Esophagus (tissue), 2 donors: ENCODE measurements at regions not wholly inside any gene's neighbourhood (a gene's known extent, or its start where the extent isn't known, plus 50 kb on each side); places are given as distances from the start of the nearest gene placed in this dataset.

Experiments
- H3K27ac ChIP-seq, 2 donors: one replicate each; pipeline ENCODE4 v1.5.1; 2013; ENCODE audit warnings: low read depth in 2 of 2, mild to moderate bottlenecking in 2 of 2, inconsistent platforms in 1 of 2, low read length in 1 of 2, moderate library complexity in 1 of 2
- H3K27me3 ChIP-seq, 2 donors: one replicate each; pipeline ENCODE4 v1.6.1; 2013; ENCODE audit warnings: low read length in 2 of 2, control low read depth in 1 of 2, mild to moderate bottlenecking in 1 of 2; ENCODE audit not compliant: insufficient read depth in 2 of 2, control insufficient read depth in 1 of 2
- H3K36me3 ChIP-seq, 2 donors: one replicate each; pipeline ENCODE4 v1.6.1; 2013; ENCODE audit warnings: low read length in 1 of 2; ENCODE audit not compliant: control insufficient read depth in 2 of 2, insufficient read depth in 2 of 2
- H3K4me1 ChIP-seq, 2 donors: one replicate each; pipeline ENCODE4 v1.6.1; 2013; ENCODE audit warnings: low read length in 1 of 2; ENCODE audit not compliant: control insufficient read depth in 2 of 2, insufficient read depth in 2 of 2
- H3K4me3 ChIP-seq, 2 donors: one replicate each; pipeline ENCODE4 v1.5.1; 2013; ENCODE audit warnings: low read length in 2 of 2, mild to moderate bottlenecking in 2 of 2, low read depth in 1 of 2, moderate library complexity in 1 of 2
- H3K9me3 ChIP-seq, 2 donors: one replicate each; pipeline ENCODE4 v1.6.1; 2013; ENCODE audit warnings: mild to moderate bottlenecking in 2 of 2, low read depth in 1 of 2, low read length in 1 of 2, moderate library complexity in 1 of 2; ENCODE audit not compliant: control insufficient read depth in 2 of 2, insufficient read depth in 1 of 2
- WGBS, 2 donors: extraction: QIAGEN DNeasy Blood & Tissue Kit; methylation state at CpG; one replicate each; pipeline ENCODE4 v1.1.7; 2013; 5-methylcytosine and 5-hydroxymethylcytosine counted together
- donor health status: healthy with polysubstance abuse.
- donor health status: Bipolar disorder and iron deficiency.

- peaks cover 0 to 3% of the 10 kb centered on the region in 2 donors for H3K27me3 ChIP-seq
- H3K4me1 ChIP-seq: no peaks in the 10 kb centered on the region
- H3K27ac ChIP-seq: no peak overlapping the region
- WGBS, 2 donors: 88% methylated on average over 2 of the region's 2 CpGs
- no peaks in the 10 kb centered on the region for H3K9me3 ChIP-seq
- no peak overlapping the region for H3K4me3 ChIP-seq
- H3K36me3 ChIP-seq: no peaks in the 10 kb centered on the region
Observed at GRCh38 chr4:92170340-92170739, 133.4 kb upstream of the GRID2 start.

GRCh38 chr4:92172203-92172602 lies 131.6 kb upstream of the GRID2 start:
- H3K9me3 ChIP-seq: no peaks in the 10 kb centered on the region
- no peak overlapping the region for H3K27ac ChIP-seq
- peaks cover 0 to 3% of the 10 kb centered on the region in 2 donors for H3K27me3 ChIP-seq
- H3K4me3 ChIP-seq: no peak overlapping the region
- no peaks in the 10 kb centered on the region for H3K36me3 ChIP-seq
- no peaks in the 10 kb centered on the region for H3K4me1 ChIP-seq
- 95 to 98% methylated on average over 1 of the region's 1 CpG for WGBS, 2 donors

GRCh38 chr4:92175250-92175649 lies 128.5 kb upstream of the GRID2 start:
- 31 to 58% methylated on average over 1 of the region's 1 CpG for WGBS, 2 donors
- H3K36me3 ChIP-seq: no peaks in the 10 kb centered on the region
- H3K27me3 ChIP-seq: peaks cover 0 to 3% of the 10 kb centered on the region in 2 donors
- no peaks in the 10 kb centered on the region for H3K4me1 ChIP-seq
- H3K27ac ChIP-seq: no peak overlapping the region
- H3K4me3 ChIP-seq: no peak overlapping the region
- H3K9me3 ChIP-seq: no peaks in the 10 kb centered on the region

GRCh38 chr4:92182006-92182735 lies 121.6 kb upstream of the GRID2 start:
- Histone ChIP-seq H3K27ac (no peak overlapping the region), H3K4me1 (no peaks in the 10 kb centered on the region), H3K36me3 (no peaks in the 10 kb centered on the region), H3K9me3 (peaks cover 0 to 9% of the 10 kb centered on the region in 2 donors), H3K4me3 (no peak overlapping the region), H3K27me3 (no peaks in the 10 kb centered on the region)
- 96% methylated on average over 36 of the region's 36 CpGs for WGBS, 2 donors

GRCh38 chr4:92182736-92183407 lies 120.9 kb upstream of the GRID2 start:
- 95 to 96% methylated on average over 33 of the region's 33 CpGs for WGBS, 2 donors
- H3K4me3 ChIP-seq: no peak overlapping the region
- H3K27ac ChIP-seq: no peak overlapping the region

GRCh38 chr4:92183825-92184224 lies 119.9 kb upstream of the GRID2 start:
- H3K4me1 ChIP-seq: no peaks in the 10 kb centered on the region
- H3K9me3 ChIP-seq: peaks cover 0 to 9% of the 10 kb centered on the region in 2 donors
- H3K36me3 ChIP-seq: no peaks in the 10 kb centered on the region
- no peaks in the 10 kb centered on the region for H3K27me3 ChIP-seq
- 97% methylated on average over 13 of the region's 13 CpGs for WGBS, 2 donors
- H3K27ac ChIP-seq: no peak overlapping the region
- no peak overlapping the region for H3K4me3 ChIP-seq

More at GRCh38 chr4:92182736-92183407, 120.9 kb upstream of the GRID2 start:
- H3K4me1 ChIP-seq: no peaks in the 10 kb centered on the region
- no peaks in the 10 kb centered on the region for H3K36me3 ChIP-seq
- H3K9me3 ChIP-seq: peaks cover 0 to 9% of the 10 kb centered on the region in 2 donors
- H3K27me3 ChIP-seq: no peaks in the 10 kb centered on the region

GRCh38 chr4:92184566-92184965 lies 119.2 kb upstream of the GRID2 start:
- Histone ChIP-seq H3K9me3 (peaks cover 0 to 9% of the 10 kb centered on the region in 2 donors), H3K27me3 (no peaks in the 10 kb centered on the region), H3K27ac (no peak overlapping the region), H3K4me3 (no peak overlapping the region), H3K4me1 (no peaks in the 10 kb centered on the region), H3K36me3 (no peaks in the 10 kb centered on the region)
- 32 to 51% methylated on average over 2 of the region's 2 CpGs for WGBS, 2 donors

- Histone ChIP-seq H3K36me3 (no peaks in the 10 kb centered on the region), H3K4me1 (no peaks in the 10 kb centered on the region), H3K27ac (no peak overlapping the region), H3K27me3 (no peaks in the 10 kb centered on the region), H3K9me3 (peaks cover 0 to 9% of the 10 kb centered on the region in 2 donors), H3K4me3 (no peak overlapping the region)
- WGBS, 2 donors: 92 to 94% methylated on average over 2 of the region's 2 CpGs
Observed at GRCh38 chr4:92186239-92186638, 117.5 kb upstream of the GRID2 start.

- Histone ChIP-seq H3K36me3 (no peaks in the 10 kb centered on the region), H3K9me3 (no peaks in the 10 kb centered on the region), H3K27me3 (no peaks in the 10 kb centered on the region), H3K27ac (no peak overlapping the region), H3K4me1 (no peaks in the 10 kb centered on the region), H3K4me3 (no peak overlapping the region)
Observed at GRCh38 chr4:92189146-92189545, 114.6 kb upstream of the GRID2 start.

GRCh38 chr4:92198711-92199110 lies 105.1 kb upstream of the GRID2 start:
- Histone ChIP-seq H3K36me3 (no peaks in the 10 kb centered on the region), H3K9me3 (no peaks in the 10 kb centered on the region), H3K27ac (no peak overlapping the region), H3K27me3 (no peaks in the 10 kb centered on the region), H3K4me3 (no peak overlapping the region), H3K4me1 (no peaks in the 10 kb centered on the region)
- WGBS, 2 donors: 82 to 85% methylated on average over 4 of the region's 4 CpGs
